A549 (cell line): ENCODE measurements at regions not wholly inside any gene's neighbourhood (a gene's known extent, or its start where the extent isn't known, plus 50 kb on each side); places are given as distances from the start of the nearest gene placed in this dataset.

Experiments used
- ATAC-seq, 2 experiments: fragments of 200-7000 bp in 1 of 2; fragments of >200 bp in 1 of 2; cut with Nextera tagmentation in 1 of 2; cut with Tn5 transposase in 1 of 2; 3 replicates each; pipeline versions ENCODE4 v1.8.0 to v1.9.1; 2018 to 2020; ENCODE audit warnings: mild to moderate bottlenecking in 1 of 2, moderate library complexity in 1 of 2
- CTCF ChIA-PET: fragments of 300-600 bp; sonication (Branson Sonifier 250); formaldehyde crosslinking; extraction: SDS; loops from one replicate; lab custom pipeline; 2021; ENCODE audit warnings: antibody characterized with exemption, inconsistent platforms; lab: Yijun Ruan, JAX
- POLR2A ChIA-PET: fragments of 350-600 bp; formaldehyde crosslinking; extraction: SDS; loops from one replicate; lab custom pipeline; 2021; ENCODE audit warnings: antibody characterized with exemption, inconsistent platforms; lab: Yijun Ruan, JAX
- DNase-seq, 2 experiments: peaks; one replicate each; pipeline versions ENCODE4 v3.0.0 to v3.0.0-alpha.2; 2011 to 2016; ENCODE audit warnings: low read depth in 1 of 2, low spot score in 1 of 2
- FAIRE-seq: peaks from 2 replicates; lab custom pipeline; 2011; peaks lifted over from hg19 to GRCh38; lab: Jason Lieb, UNC
- H3K27ac ChIP-seq, 2 experiments: fragments of >200 bp; sonication (Bioruptor Twin); formaldehyde crosslinking; 3 replicates each; pipeline ENCODE4 v1.5.1; 2016 to 2017
- H3K4me1 ChIP-seq: fragments of >200 bp; sonication (Bioruptor Twin); formaldehyde crosslinking; 3 replicates; pipeline ENCODE4 v1.6.1; 2016
- H3K4me2 ChIP-seq: fragments of >200 bp; sonication (Bioruptor Twin); formaldehyde crosslinking; 3 replicates; pipeline ENCODE4 v1.6.1; 2016
- H3K4me3 ChIP-seq: fragments of >200 bp; sonication (Bioruptor Twin); formaldehyde crosslinking; 3 replicates; pipeline ENCODE4 v1.5.1; 2016
- H3K9me3 ChIP-seq: fragments of >200 bp; sonication (Bioruptor Twin); formaldehyde crosslinking; 3 replicates; pipeline ENCODE4 v1.6.1; 2016
- ATOH8 ChIP-seq: fragments of 250-450 bp; sonication (Bioruptor Pico); IDR thresholded peaks from 2 replicates; pipeline ENCODE4 v1.5.0; 2020; ENCODE audit warnings: low read depth, mild to moderate bottlenecking, moderate library complexity
- BHLHE40 ChIP-seq: IDR thresholded peaks from 2 replicates; pipeline ENCODE4 v1.6.1; 2012; ENCODE audit warnings: low read depth, low read length, inconsistent platforms
- CBX2 ChIP-seq: fragments of 200-600 bp; sonication (generic); IDR thresholded peaks from 2 replicates; pipeline ENCODE4 v1.6.1; 2016; ENCODE audit warnings: low read depth, mild to moderate bottlenecking, borderline replicate concordance
- CEBPB ChIP-seq, 2 experiments: fragments of >200 bp in 1 of 2; sonication (Bioruptor Twin) in 1 of 2; formaldehyde crosslinking in 1 of 2; IDR thresholded peaks; 2 replicates each; pipeline ENCODE4 v1.6.1; 2012 to 2016
- E2F6 ChIP-seq: IDR thresholded peaks from 2 replicates; pipeline ENCODE4 v1.6.1; 2012; ENCODE audit warnings: low read depth, borderline replicate concordance
- EHF ChIP-seq: fragments of 250-450 bp; sonication (Bioruptor Pico); IDR thresholded peaks from 2 replicates; pipeline ENCODE4 v1.5.0; 2020; ENCODE audit warnings: mild to moderate bottlenecking
- EHMT2 ChIP-seq: fragments of 200-600 bp; sonication (generic); IDR thresholded peaks from 2 replicates; pipeline ENCODE4 v1.6.1; 2016; ENCODE audit warnings: antibody characterized with exemption, low read depth, mild to moderate bottlenecking, moderate library complexity
- ESRRA ChIP-seq: fragments of 150-350 bp; IDR thresholded peaks from 2 replicates; pipeline ENCODE4 v1.6.1; 2014; ENCODE audit warnings: mild to moderate bottlenecking, low read length, borderline replicate concordance
- FOSL2 ChIP-seq, 2 experiments: fragments of 450-650 bp in 1 of 2; fragments of >200 bp in 1 of 2; sonication (Bioruptor Twin) in 1 of 2; formaldehyde crosslinking; IDR thresholded peaks; 2 replicates each; pipeline versions ENCODE4 v1.5.0 to v1.6.1; 2016 to 2020; ENCODE audit warnings: mild to moderate bottlenecking in 1 of 2, moderate library complexity in 1 of 2
- FOXS1 ChIP-seq: fragments of 250-450 bp; sonication (Bioruptor Pico); IDR thresholded peaks from 2 replicates; pipeline ENCODE4 v1.5.0; 2020; ENCODE audit warnings: mild to moderate bottlenecking, moderate library complexity
- HDAC2 ChIP-seq: fragments of 200-600 bp; sonication (generic); IDR thresholded peaks from 2 replicates; pipeline ENCODE4 v1.6.1; 2016
- HES2 ChIP-seq: fragments of >200 bp; sonication (Bioruptor Twin); formaldehyde crosslinking; IDR thresholded peaks from 2 replicates; pipeline ENCODE4 v1.6.1; 2016
- HEYL ChIP-seq: fragments of 250-450 bp; sonication (Bioruptor Pico); IDR thresholded peaks from 2 replicates; pipeline ENCODE4 v1.8.0; 2021; ENCODE audit warnings: mild to moderate bottlenecking, moderate library complexity
- HOXB5 ChIP-seq: fragments of 250-450 bp; sonication (Bioruptor Pico); IDR thresholded peaks from 2 replicates; pipeline ENCODE4 v1.5.0; 2020; ENCODE audit warnings: mild to moderate bottlenecking, moderate library complexity
- JUN ChIP-seq, 2 experiments: fragments of >200 bp; sonication (Bioruptor Twin); formaldehyde crosslinking; IDR thresholded peaks; 2 replicates in 1 of 2; 3 replicates in 1 of 2; pipeline ENCODE4 v1.6.1; 2016 to 2017
- MAFK ChIP-seq: fragments of 450-650 bp; IDR thresholded peaks from 2 replicates; pipeline ENCODE4 v1.6.1; 2014; ENCODE audit not compliant: partially characterized antibody
- MAX ChIP-seq: IDR thresholded peaks from 2 replicates; pipeline ENCODE4 v1.6.1; 2012
- MYC ChIP-seq: IDR thresholded peaks from 2 replicates; pipeline ENCODE4 v1.6.1; 2012; ENCODE audit warnings: mild to moderate bottlenecking, inconsistent platforms, low read length, improper control_type of control experiment, borderline replicate concordance
- NFE2L2 ChIP-seq: fragments of 150-350 bp; conservative IDR thresholded peaks from 2 replicates; pipeline ENCODE4 v1.6.1; 2014; ENCODE audit warnings: low read length
- NPAS2 ChIP-seq: fragments of 250-450 bp; sonication (Bioruptor Pico); IDR thresholded peaks from 2 replicates; pipeline ENCODE4 v1.8.0; 2022; ENCODE audit warnings: mild to moderate bottlenecking, moderate library complexity, borderline replicate concordance
- NR3C1 ChIP-seq: fragments of >200 bp; sonication (Bioruptor Twin); formaldehyde crosslinking; IDR thresholded peaks from 3 replicates; pipeline ENCODE4 v1.6.1; 2017
- PHF8 ChIP-seq: fragments of 200-600 bp; sonication (generic); IDR thresholded peaks from 2 replicates; pipeline ENCODE4 v1.6.1; 2016; ENCODE audit warnings: low read depth, mild to moderate bottlenecking, antibody characterized with exemption, moderate library complexity, borderline replicate concordance
- POLR2A ChIP-seq: IDR thresholded peaks from 2 replicates; pipeline ENCODE4 v1.6.1; 2012; ENCODE audit warnings: mild to moderate bottlenecking, low read length
- POLR2AphosphoS2 ChIP-seq: conservative IDR thresholded peaks from 2 replicates; pipeline ENCODE4 v1.6.1; 2012; ENCODE audit warnings: low read length, improper control_type of control experiment, inconsistent platforms
- RAD21 ChIP-seq, 2 experiments: fragments of >200 bp in 1 of 2; sonication (Bioruptor Twin) in 1 of 2; formaldehyde crosslinking in 1 of 2; IDR thresholded peaks in 1 of 2; conservative IDR thresholded peaks in 1 of 2; 2 replicates in 1 of 2; 3 replicates in 1 of 2; pipeline ENCODE4 v1.6.1; 2012 to 2018; ENCODE audit warnings: inconsistent platforms in 1 of 2
- RFX5 ChIP-seq: fragments of 450-650 bp; IDR thresholded peaks from 2 replicates; pipeline ENCODE4 v1.7.1; 2014; ENCODE audit warnings: antibody characterized with exemption, mild to moderate bottlenecking, moderate library complexity
- RNF2 ChIP-seq: fragments of 200-600 bp; sonication (generic); IDR thresholded peaks from 2 replicates; pipeline ENCODE4 v1.6.1; 2016; ENCODE audit warnings: low read depth, mild to moderate bottlenecking, antibody characterized with exemption, moderate library complexity, borderline replicate concordance
- SMC3 ChIP-seq: fragments of >200 bp; sonication (Bioruptor Twin); formaldehyde crosslinking; IDR thresholded peaks from 3 replicates; pipeline ENCODE4 v1.6.1; 2018; ENCODE audit warnings: inconsistent platforms
- SREBF2 ChIP-seq: fragments of 450-650 bp; IDR thresholded peaks from 2 replicates; pipeline ENCODE4 v1.6.1; 2014; ENCODE audit warnings: mild to moderate bottlenecking, moderate library complexity
- TP53 ChIP-seq: fragments of 250-450 bp; sonication (Bioruptor Pico); IDR thresholded peaks from 2 replicates; pipeline ENCODE4 v1.5.0; 2021; ENCODE audit warnings: mild to moderate bottlenecking, moderate library complexity
- ZFP36 ChIP-seq: fragments of 450-650 bp; IDR thresholded peaks from 2 replicates; pipeline ENCODE4 v1.6.1; 2014; ENCODE audit warnings: borderline replicate concordance; ENCODE audit not compliant: partially characterized antibody
- WGBS: methylation state at CpG from one replicate; pipeline ENCODE4 v1.1.6; 2017; ENCODE audit errors: missing lambda C conversion rate; 5-methylcytosine and 5-hydroxymethylcytosine counted together

GRCh38 chr2:153213022-153213421 lies 265.5 kb downstream of the RPRM start:
- TF ChIP-seq SREBF2 (no peak), ESRRA (no peak), MAFK (no peak), HOXB5 (CRISPR knock-in tag) (no peak), RFX5 (no peak), POLR2AphosphoS2 (no peak), SMC3 (no peak), FOXS1 (CRISPR knock-in tag) (no peak), FOSL2 (IDR thresholded peaks at IDR 0.05) (no peak), FOSL2 (CRISPR knock-in tag; IDR thresholded peaks at IDR 0.05) (no peak), RAD21 (conservative IDR thresholded peaks at IDR 0.05 in 1 of 2, IDR thresholded peaks at IDR 0.05 in 1 of 2) (no peak)
- ChIA-PET CTCF (no interaction called here), POLR2A (no interaction called here)
- no peak for ATAC-seq
- Histone ChIP-seq H3K27ac (no peak overlapping the region), H3K4me3 (no peak overlapping the region), H3K4me1 (no peaks in the 10 kb centered on the region), H3K9me3 (no peaks in the 10 kb centered on the region), H3K4me2 (no peak overlapping the region)
- no peak for FAIRE-seq
- 0% methylated on average over 1 of the region's 1 CpG for whole genome bisulfite sequencing
- no peak for DNase-seq

GRCh38 chr2:153197402-153198386 lies 280.9 kb downstream of the RPRM start:
- H3K4me1 ChIP-seq = no peaks in the 10 kb centered on the region
- ChIA-PET POLR2A (no interaction called here), CTCF (no interaction called here)
- H3K27ac ChIP-seq = no peak overlapping the region
- no peak overlapping the region for H3K4me3 ChIP-seq
- ATAC-seq = no peak
- no peak overlapping the region for H3K4me2 ChIP-seq
- no peak for DNase-seq
- WGBS = 23% methylated on average over 7 of the region's 11 CpGs
- no peak for FAIRE-seq
- no peaks in the 10 kb centered on the region for H3K9me3 ChIP-seq
- TF ChIP-seq RNF2 (no peak), POLR2A (no peak), HES2 (no peak), HOXB5 (CRISPR knock-in tag) (no peak), FOXS1 (CRISPR knock-in tag) (no peak), MAX (no peak), NFE2L2 (no peak), BHLHE40 (no peak), TP53 (CRISPR knock-in tag) (no peak), EHMT2 (no peak), NR3C1 (no peak), JUN (IDR thresholded peaks at IDR 0.05) (no peak), PHF8 (no peak), CBX2 (no peak), MYC (no peak)

- H3K4me3 ChIP-seq = no peak overlapping the region
- no peak for TF ChIP-seq HOXB5 (CRISPR knock-in tag)
- TF ChIP-seq FOXS1 (CRISPR knock-in tag) = no peak
- no peak for TF ChIP-seq ESRRA
- TF ChIP-seq ZFP36 = no peak
- TF ChIP-seq EHF (CRISPR knock-in tag) = no peak
- TF ChIP-seq RFX5 = no peak
- no peak for TF ChIP-seq MYC
- TF ChIP-seq CEBPB (IDR thresholded peaks at IDR 0.05) = no peak
- TF ChIP-seq HDAC2 = no peak
- no peak for TF ChIP-seq NR3C1
- no peak for TF ChIP-seq POLR2A
- TF ChIP-seq CBX2 = no peak
- TF ChIP-seq ATOH8 (CRISPR knock-in tag) = no peak
- no peak for TF ChIP-seq NFE2L2
- no peak for TF ChIP-seq E2F6
- TF ChIP-seq NPAS2 (CRISPR knock-in tag) = no peak
- TF ChIP-seq MAFK = no peak
- TF ChIP-seq HEYL (CRISPR knock-in tag) = no peak
- no peak overlapping the region for H3K4me2 ChIP-seq
- POLR2A ChIA-PET = no interaction called here
- FAIRE-seq = no peak
- H3K9me3 ChIP-seq = no peaks in the 10 kb centered on the region
- no peak for DNase-seq
- WGBS = 17% methylated on average over 6 of the region's 8 CpGs
- H3K4me1 ChIP-seq = no peaks in the 10 kb centered on the region
- no peak overlapping the region for H3K27ac ChIP-seq
- CTCF ChIA-PET = no interaction called here
- ATAC-seq = no peak
Observed at GRCh38 chr2:153196378-153197058, 282.0 kb downstream of the RPRM start.
